IPS-20b (cell line): ENCODE measurements at regions not wholly inside any gene's neighbourhood (a gene's known extent, or its start where the extent isn't known, plus 50 kb on each side); places are given as distances from the start of the nearest gene placed in this dataset.

ENCODE experiments used
- H3K27ac ChIP-seq: one replicate; pipeline ENCODE4 v1.5.1; 2013; ENCODE audit warnings: low read length
- H3K27me3 ChIP-seq: 2 replicates; pipeline ENCODE4 v1.6.1; 2013; ENCODE audit warnings: mild to moderate bottlenecking, low read length, inconsistent platforms; ENCODE audit not compliant: insufficient read depth
- H3K36me3 ChIP-seq: 2 replicates; pipeline ENCODE4 v1.6.1; 2013; ENCODE audit warnings: low read depth, mild to moderate bottlenecking, inconsistent platforms, low read length, moderate library complexity; ENCODE audit not compliant: insufficient read depth
- H3K4me1 ChIP-seq: 2 replicates; pipeline ENCODE4 v1.6.1; 2013; ENCODE audit warnings: mild to moderate bottlenecking, control low read depth, inconsistent platforms, low read length, moderate library complexity; ENCODE audit not compliant: insufficient read depth
- H3K4me3 ChIP-seq: 2 replicates; pipeline ENCODE4 v1.5.1; 2013; ENCODE audit warnings: mild to moderate bottlenecking, low read length, inconsistent platforms
- H3K9ac ChIP-seq: 2 replicates; pipeline ENCODE4 v1.6.1; 2013; ENCODE audit warnings: low read depth, mild to moderate bottlenecking, inconsistent platforms, low read length, moderate library complexity
- H3K9me3 ChIP-seq: 2 replicates; pipeline ENCODE4 v1.6.1; 2013; ENCODE audit warnings: mild to moderate bottlenecking, low read depth, low read length, inconsistent platforms; ENCODE audit not compliant: insufficient read depth

DNA sequence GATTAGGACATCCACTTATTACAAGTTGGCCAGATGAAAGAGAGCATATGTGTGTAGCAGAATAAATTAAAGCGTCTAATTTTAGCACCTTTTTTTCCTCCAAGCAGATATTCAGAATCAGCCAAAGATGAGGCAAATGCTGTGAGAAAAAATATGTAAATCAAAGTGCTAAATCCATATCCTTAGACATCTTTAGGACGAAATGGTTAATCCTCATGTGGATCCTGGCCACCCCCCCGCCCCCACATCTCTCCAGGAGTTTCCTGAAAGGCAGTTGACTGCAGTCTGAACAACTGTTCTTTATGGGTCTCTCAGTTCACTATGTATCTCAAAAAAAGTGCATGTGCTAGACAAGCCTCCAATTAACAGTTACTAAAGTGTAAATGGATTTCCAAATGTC lies 1768.1 kb upstream of the SEL1L start:
- no peaks in the 10 kb centered on the region for H3K4me1 ChIP-seq
- H3K36me3 ChIP-seq: no peaks in the 10 kb centered on the region
- no peaks in the 10 kb centered on the region for H3K9me3 ChIP-seq
- no peak overlapping the region for H3K27ac ChIP-seq
- H3K4me3 ChIP-seq: no peak overlapping the region
- H3K9ac ChIP-seq: no peak overlapping the region
- H3K27me3 ChIP-seq: no peaks in the 10 kb centered on the region

DNA sequence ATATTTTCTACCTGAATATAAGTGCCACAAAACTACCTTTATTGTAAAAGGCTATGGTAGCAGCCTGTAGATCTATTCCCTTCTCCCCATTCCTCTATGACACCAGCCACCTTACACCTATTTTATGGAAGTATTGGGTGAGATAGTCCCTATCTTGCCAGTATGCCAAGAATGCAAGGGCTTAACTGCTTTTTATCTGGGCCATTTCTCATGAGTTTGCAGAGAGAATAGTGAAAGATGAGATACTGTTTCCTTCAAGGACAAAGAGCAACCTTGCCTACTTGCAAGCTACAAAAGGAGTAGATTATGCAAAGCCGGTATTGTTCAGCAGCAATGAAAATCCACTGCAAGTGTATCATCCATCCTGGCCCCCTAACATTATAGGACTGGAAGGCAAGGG lies 1775.6 kb upstream of the SEL1L start:
- Histone ChIP-seq H3K27ac (no peak overlapping the region), H3K4me3 (no peak overlapping the region), H3K36me3 (no peaks in the 10 kb centered on the region), H3K9ac (no peak overlapping the region), H3K9me3 (no peaks in the 10 kb centered on the region), H3K4me1 (no peaks in the 10 kb centered on the region), H3K27me3 (no peaks in the 10 kb centered on the region)

DNA sequence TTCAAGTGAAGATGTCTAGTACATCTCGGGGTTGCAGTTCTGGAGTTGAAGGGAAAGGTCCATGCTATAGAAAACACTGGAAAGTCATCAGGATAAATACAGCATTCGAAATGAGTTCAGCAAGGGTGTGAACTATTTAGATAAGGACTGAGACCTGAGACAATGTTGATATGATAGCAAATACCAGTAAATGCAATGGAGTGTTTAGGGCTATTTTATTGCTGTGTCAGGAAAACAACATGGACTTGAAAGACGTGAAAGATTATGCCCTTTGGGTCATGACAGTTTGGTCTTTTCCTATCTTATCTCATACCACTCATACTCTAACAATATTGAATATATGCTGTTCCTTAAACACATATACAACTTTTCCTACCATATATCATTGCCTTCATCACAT lies 1776.2 kb upstream of the SEL1L start:
- Histone ChIP-seq H3K27ac (no peak overlapping the region), H3K4me1 (no peaks in the 10 kb centered on the region), H3K9ac (no peak overlapping the region), H3K4me3 (no peak overlapping the region), H3K27me3 (no peaks in the 10 kb centered on the region), H3K9me3 (no peaks in the 10 kb centered on the region), H3K36me3 (no peaks in the 10 kb centered on the region)

DNA sequence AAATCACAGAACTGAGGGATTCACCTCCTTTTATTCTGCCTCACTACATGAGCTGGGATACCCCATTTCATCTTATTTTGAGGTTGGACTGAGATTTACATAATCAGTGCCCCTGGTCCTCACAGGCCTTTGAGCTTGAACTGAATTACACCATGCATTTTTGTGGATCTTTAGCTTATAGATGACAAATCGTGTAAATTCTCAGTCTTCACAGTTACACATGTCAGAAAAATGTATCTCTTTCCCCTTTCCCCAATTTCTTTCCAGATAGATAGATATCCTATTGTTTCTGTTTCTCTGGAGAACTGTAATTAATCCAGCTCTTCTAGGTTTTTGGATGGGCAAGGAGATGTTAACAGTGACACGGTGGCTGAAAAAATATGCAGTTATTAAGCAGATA lies 1778.9 kb upstream of the SEL1L start:
- no peaks in the 10 kb centered on the region for H3K9me3 ChIP-seq
- H3K36me3 ChIP-seq: no peaks in the 10 kb centered on the region
- no peak overlapping the region for H3K4me3 ChIP-seq
- H3K4me1 ChIP-seq: no peaks in the 10 kb centered on the region
- H3K9ac ChIP-seq: no peak overlapping the region
- no peak overlapping the region for H3K27ac ChIP-seq
- H3K27me3 ChIP-seq: no peaks in the 10 kb centered on the region

DNA sequence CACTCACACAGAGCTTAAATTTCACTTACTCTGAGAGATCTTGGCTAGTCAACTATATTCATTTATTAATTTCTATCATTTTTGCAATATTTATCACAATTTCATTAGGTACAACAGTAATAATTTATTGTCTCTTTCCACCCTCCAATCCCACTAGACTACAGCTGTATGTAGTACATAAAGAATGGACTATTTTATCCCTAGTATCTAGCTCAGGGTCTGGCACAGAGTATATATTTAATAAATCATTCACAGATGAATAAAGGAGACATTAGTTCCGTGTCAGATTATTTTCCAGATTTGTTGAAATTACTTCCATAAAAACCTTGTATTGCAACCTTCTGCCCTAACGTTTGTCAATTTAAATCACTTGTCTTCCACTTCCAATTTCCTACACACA lies 1781.1 kb upstream of the SEL1L start:
- H3K36me3 ChIP-seq: no peaks in the 10 kb centered on the region
- H3K9ac ChIP-seq: no peak overlapping the region
- no peaks in the 10 kb centered on the region for H3K9me3 ChIP-seq

DNA sequence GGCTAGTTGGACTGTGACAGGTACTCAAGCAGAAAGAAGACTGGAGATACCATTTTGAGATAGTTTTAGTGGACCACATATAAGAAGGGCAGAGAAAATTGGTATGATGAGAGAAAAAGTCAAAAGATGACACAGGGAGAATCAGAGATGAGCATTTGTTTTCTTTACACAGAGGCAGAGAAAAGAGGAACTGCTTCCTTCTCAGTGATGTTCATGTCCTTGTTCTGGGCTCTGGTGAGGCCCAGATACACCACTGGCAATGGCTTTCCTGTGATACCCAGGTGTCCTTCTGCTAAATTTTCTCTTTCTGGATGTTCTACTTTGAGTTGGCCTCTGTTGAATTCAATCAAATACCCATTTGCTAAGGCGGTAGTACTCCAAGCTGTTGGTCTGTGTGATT lies 1782.7 kb upstream of the SEL1L start:
- H3K27ac ChIP-seq: no peak overlapping the region

More for the DNA sequence above, 1781.1 kb upstream of the SEL1L start:
- Histone ChIP-seq H3K27me3 (no peaks in the 10 kb centered on the region), H3K4me1 (0 out of 2 replicates have a peak, but pooled peaks cover 3% of the 10 kb centered on the region), H3K27ac (no peak overlapping the region), H3K4me3 (no peak overlapping the region)

DNA sequence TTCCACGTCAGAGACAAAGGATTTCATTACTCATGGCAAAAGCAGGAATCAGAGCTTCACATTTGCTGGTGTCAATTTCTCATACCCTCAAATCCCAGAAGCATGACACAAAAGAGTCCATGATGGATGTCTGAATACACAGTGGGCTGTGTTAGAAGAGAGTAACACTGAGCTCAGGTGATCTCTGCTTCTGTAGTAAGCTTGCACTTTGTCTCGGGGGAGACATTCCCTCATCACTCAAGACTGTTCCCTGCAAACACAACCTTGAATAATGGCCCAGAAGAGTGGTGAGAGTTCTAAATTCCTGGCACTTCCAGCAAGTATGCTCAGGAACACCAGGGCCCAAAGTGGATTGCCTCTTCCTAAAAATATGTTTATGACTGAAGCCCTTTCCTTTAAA lies 1787.2 kb upstream of the SEL1L start:
- H3K27me3 ChIP-seq: no peaks in the 10 kb centered on the region
- H3K27ac ChIP-seq: no peak overlapping the region
- H3K4me3 ChIP-seq: no peak overlapping the region
- H3K4me1 ChIP-seq: 0 out of 2 replicates have a peak, but pooled peaks cover 3% of the 10 kb centered on the region
- H3K36me3 ChIP-seq: no peaks in the 10 kb centered on the region
- no peak overlapping the region for H3K9ac ChIP-seq
- no peaks in the 10 kb centered on the region for H3K9me3 ChIP-seq

More for the DNA sequence above, 1782.7 kb upstream of the SEL1L start:
- no peak overlapping the region for H3K4me3 ChIP-seq
- no peaks in the 10 kb centered on the region for H3K36me3 ChIP-seq
- H3K27me3 ChIP-seq: no peaks in the 10 kb centered on the region
- no peaks in the 10 kb centered on the region for H3K9me3 ChIP-seq
- 0 out of 2 replicates have a peak, but pooled peaks cover 3% of the 10 kb centered on the region for H3K4me1 ChIP-seq
- H3K9ac ChIP-seq: no peak overlapping the region

GRCh38 chr14:83331513-83331912 lies 1797.9 kb upstream of the SEL1L start:
- Histone ChIP-seq H3K9ac (no peak overlapping the region), H3K36me3 (no peaks in the 10 kb centered on the region), H3K4me1 (no peaks in the 10 kb centered on the region; the same call in 1 of the 2 replicates), H3K4me3 (no peak overlapping the region), H3K27me3 (no peaks in the 10 kb centered on the region), H3K27ac (no peak overlapping the region), H3K9me3 (no peaks in the 10 kb centered on the region)

- H3K36me3 ChIP-seq: no peaks in the 10 kb centered on the region
- no peak overlapping the region for H3K27ac ChIP-seq
- no peak overlapping the region for H3K4me3 ChIP-seq
- H3K9ac ChIP-seq: no peak overlapping the region
- H3K27me3 ChIP-seq: no peaks in the 10 kb centered on the region
- no peaks in the 10 kb centered on the region for H3K4me1 ChIP-seq
- H3K9me3 ChIP-seq: no peaks in the 10 kb centered on the region
Observed at GRCh38 chr14:83342590-83342989, 1808.9 kb upstream of the SEL1L start.

DNA sequence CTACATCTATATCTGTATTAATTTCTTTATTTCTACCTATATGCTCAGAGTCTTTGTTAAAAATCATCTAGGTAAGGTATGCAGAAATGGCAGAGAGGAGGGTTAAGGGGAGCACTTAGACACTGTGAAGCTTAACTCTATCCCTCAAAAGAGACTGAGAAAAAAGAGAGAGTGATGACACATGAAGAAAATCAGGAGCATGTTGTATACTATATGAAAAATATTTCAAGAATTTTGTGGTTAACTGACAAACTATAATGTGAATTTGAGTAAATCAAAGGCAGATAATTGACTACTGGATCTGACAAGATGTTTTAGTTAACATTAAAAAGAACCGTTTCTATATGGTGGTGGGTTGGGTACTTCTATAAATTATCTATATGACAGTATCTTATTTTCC lies 1814.2 kb upstream of the SEL1L start:
- H3K4me1 ChIP-seq: no peaks in the 10 kb centered on the region
- no peaks in the 10 kb centered on the region for H3K36me3 ChIP-seq
- H3K27ac ChIP-seq: no peak overlapping the region
- H3K9me3 ChIP-seq: no peaks in the 10 kb centered on the region
- no peaks in the 10 kb centered on the region for H3K27me3 ChIP-seq
- no peak overlapping the region for H3K4me3 ChIP-seq
- H3K9ac ChIP-seq: no peak overlapping the region

- Histone ChIP-seq H3K36me3 (no peaks in the 10 kb centered on the region), H3K9me3 (no peaks in the 10 kb centered on the region), H3K4me3 (no peak overlapping the region), H3K9ac (no peak overlapping the region), H3K4me1 (no peaks in the 10 kb centered on the region), H3K27me3 (no peaks in the 10 kb centered on the region), H3K27ac (no peak overlapping the region)
Observed at GRCh38 chr14:83355609-83356008, 1822.0 kb upstream of the SEL1L start.

- no peaks in the 10 kb centered on the region for H3K9me3 ChIP-seq
Observed at GRCh38 chr14:83356080-83356479, 1822.4 kb upstream of the SEL1L start.

GRCh38 chr14:83372271-83372670 lies 1838.6 kb upstream of the SEL1L start:
- Histone ChIP-seq H3K27ac (no peak overlapping the region), H3K4me3 (no peak overlapping the region)

More at GRCh38 chr14:83356080-83356479, 1822.4 kb upstream of the SEL1L start:
- no peak overlapping the region for H3K4me3 ChIP-seq
- no peaks in the 10 kb centered on the region for H3K36me3 ChIP-seq
- H3K27me3 ChIP-seq: no peaks in the 10 kb centered on the region
- no peak overlapping the region for H3K27ac ChIP-seq
- no peaks in the 10 kb centered on the region for H3K4me1 ChIP-seq
- no peak overlapping the region for H3K9ac ChIP-seq

More at GRCh38 chr14:83372271-83372670, 1838.6 kb upstream of the SEL1L start:
- no peaks in the 10 kb centered on the region for H3K27me3 ChIP-seq
- H3K9ac ChIP-seq: no peak overlapping the region
- no peaks in the 10 kb centered on the region for H3K36me3 ChIP-seq
- H3K4me1 ChIP-seq: no peaks in the 10 kb centered on the region
- H3K9me3 ChIP-seq: no peaks in the 10 kb centered on the region
